DND-41 (cell line): ENCODE measurements at regions not wholly inside any gene's neighbourhood (a gene's known extent, or its start where the extent isn't known, plus 50 kb on each side); places are given as distances from the start of the nearest gene placed in this dataset.

Experiments used
- ATAC-seq: fragments of 200-7000 bp; cut with Tn5 transposase; 3 replicates; pipeline ENCODE4 v1.9.1; 2021; ENCODE audit warnings: low read depth; ENCODE audit not compliant: insufficient read depth
- DNase-seq: peaks from one replicate; pipeline ENCODE4 v3.0.0-alpha.2; 2020
- H2AFZ ChIP-seq: 2 replicates; pipeline ENCODE4 v1.6.0; 2012; ENCODE audit warnings: low read depth, low read length
- H3K27ac ChIP-seq: 2 replicates; pipeline ENCODE4 v1.5.1; 2012; ENCODE audit warnings: low read length, inconsistent platforms
- H3K27me3 ChIP-seq: fragments of 200-600 bp; sonication (generic); 2 replicates; pipeline ENCODE4 v1.6.0; 2012; ENCODE audit warnings: low read length, mild to moderate bottlenecking, inconsistent platforms; ENCODE audit not compliant: insufficient read depth, poor library complexity
- H3K36me3 ChIP-seq: 2 replicates; pipeline ENCODE4 v1.5.1; 2012; ENCODE audit warnings: low read length, inconsistent platforms; ENCODE audit not compliant: insufficient read depth
- H3K4me1 ChIP-seq: 2 replicates; pipeline ENCODE4 v1.5.1; 2012; ENCODE audit warnings: mild to moderate bottlenecking, low read length; ENCODE audit not compliant: insufficient read depth
- H3K4me2 ChIP-seq: 2 replicates; pipeline ENCODE4 v1.6.0; 2012; ENCODE audit warnings: mild to moderate bottlenecking, moderate library complexity, low read length, inconsistent platforms; ENCODE audit not compliant: insufficient read depth
- H3K4me3 ChIP-seq, 2 experiments: fragments of 200-600 bp in 1 of 2; shearing (Covaris generic) in 1 of 2; 2 replicates each; pipeline ENCODE4 v1.5.1; 2012 to 2016; ENCODE audit warnings: inconsistent platforms in 2 of 2, low read length in 2 of 2, mild to moderate bottlenecking in 2 of 2, low read depth in 1 of 2, moderate library complexity in 1 of 2
- H3K79me2 ChIP-seq: 2 replicates; pipeline ENCODE4 v1.6.0; 2012; ENCODE audit warnings: low read length, inconsistent platforms; ENCODE audit not compliant: insufficient read depth
- H3K9ac ChIP-seq: 2 replicates; pipeline ENCODE4 v1.6.0; 2012; ENCODE audit warnings: low read depth, mild to moderate bottlenecking, inconsistent platforms, low read length, moderate library complexity
- H3K9me3 ChIP-seq: 2 replicates; pipeline ENCODE4 v1.5.1; 2012; ENCODE audit warnings: low read length, moderate library complexity, mild to moderate bottlenecking, inconsistent platforms; ENCODE audit not compliant: insufficient read depth, severe bottlenecking
- H4K20me1 ChIP-seq: 2 replicates; pipeline ENCODE4 v1.6.0; 2012; ENCODE audit warnings: low read length; ENCODE audit not compliant: insufficient read depth
- CTCF ChIP-seq: IDR thresholded peaks from 2 replicates; pipeline ENCODE4 v1.5.1; 2012; ENCODE audit warnings: borderline replicate concordance, low read length, moderate library complexity, mild to moderate bottlenecking; ENCODE audit not compliant: poor library complexity, severe bottlenecking; ENCODE audit errors: extremely low read depth
- EZH2 ChIP-seq: IDR thresholded peaks from 3 replicates; pipeline ENCODE4 v1.6.1; 2012; ENCODE audit warnings: borderline replicate concordance, low read depth, mild to moderate bottlenecking, moderate library complexity, low read length, inconsistent platforms; ENCODE audit not compliant: severe bottlenecking

- no peak overlapping the region for H3K27ac ChIP-seq
- DNase-seq (no peak), ATAC-seq (no peak)
- H3K4me1 ChIP-seq: no peaks in the 10 kb centered on the region
- H3K36me3 ChIP-seq: no peaks in the 10 kb centered on the region
- H3K4me3 ChIP-seq: no peak overlapping the region
- H2AFZ ChIP-seq: no peak overlapping the region
- no peak overlapping the region for H3K4me2 ChIP-seq
- TF ChIP-seq EZH2 (no peak), CTCF (no peak)
- no peak overlapping the region for H3K9ac ChIP-seq
- H3K9me3 ChIP-seq: no peaks in the 10 kb centered on the region
- H3K27me3 ChIP-seq: no peaks in the 10 kb centered on the region
- H4K20me1 ChIP-seq: no peaks in the 10 kb centered on the region
- H3K79me2 ChIP-seq: no peaks in the 10 kb centered on the region
Observed at GRCh38 chrX:25544641-25545040, 528.9 kb upstream of the ARX start.

GRCh38 chrX:25548811-25549210 lies 533.0 kb upstream of the ARX start:
- H3K27me3 ChIP-seq: no peaks in the 10 kb centered on the region
- no peaks in the 10 kb centered on the region for H3K79me2 ChIP-seq
- H3K36me3 ChIP-seq: no peaks in the 10 kb centered on the region
- no peak overlapping the region for H3K4me2 ChIP-seq
- no peaks in the 10 kb centered on the region for H4K20me1 ChIP-seq
- no peak overlapping the region for H2AFZ ChIP-seq
- H3K4me1 ChIP-seq: no peaks in the 10 kb centered on the region
- H3K27ac ChIP-seq: no peak overlapping the region
- no peak for DNase-seq
- H3K4me3 ChIP-seq: no peak overlapping the region
- no peaks in the 10 kb centered on the region for H3K9me3 ChIP-seq
- no peak overlapping the region for H3K9ac ChIP-seq
- ATAC-seq: no peak
- TF ChIP-seq CTCF (no peak), EZH2 (no peak)

- no peak for ATAC-seq
- no peaks in the 10 kb centered on the region for H3K4me1 ChIP-seq
- no peaks in the 10 kb centered on the region for H3K27me3 ChIP-seq
- H3K27ac ChIP-seq: no peak overlapping the region
- DNase-seq: no peak
- H2AFZ ChIP-seq: no peak overlapping the region
- no peaks in the 10 kb centered on the region for H4K20me1 ChIP-seq
- no peaks in the 10 kb centered on the region for H3K9me3 ChIP-seq
- no peak overlapping the region for H3K4me3 ChIP-seq
- H3K9ac ChIP-seq: no peak overlapping the region
- H3K4me2 ChIP-seq: no peak overlapping the region
- TF ChIP-seq EZH2 (no peak), CTCF (no peak)
- no peaks in the 10 kb centered on the region for H3K36me3 ChIP-seq
- no peaks in the 10 kb centered on the region for H3K79me2 ChIP-seq
Observed at GRCh38 chrX:25555521-25555920, 539.8 kb upstream of the ARX start.

- Histone ChIP-seq H2AFZ (no peak overlapping the region), H4K20me1 (no peaks in the 10 kb centered on the region), H3K4me2 (no peak overlapping the region), H3K4me1 (no peaks in the 10 kb centered on the region), H3K79me2 (no peaks in the 10 kb centered on the region), H3K9ac (no peak overlapping the region), H3K27me3 (no peaks in the 10 kb centered on the region), H3K36me3 (no peaks in the 10 kb centered on the region), H3K9me3 (no peaks in the 10 kb centered on the region), H3K4me3 (no peak overlapping the region), H3K27ac (no peak overlapping the region)
- TF ChIP-seq CTCF (no peak), EZH2 (no peak)
- no peak for ATAC-seq
- no peak for DNase-seq
Observed at GRCh38 chrX:25558137-25558536, 542.4 kb upstream of the ARX start.
